ENCODE measurements at regions not wholly inside any gene's neighbourhood (a gene's known extent, or its start where the extent isn't known, plus 50 kb on each side); places are given as distances from the start of the nearest gene placed in this dataset.

- no peak for TF ChIP-seq EZH2 (IDR thresholded peaks at IDR 0.05; ENCODE audit: insufficient read depth, poor library complexity, severe bottlenecking)
- no peak for TF ChIP-seq EZH2phosphoT487 (IDR thresholded peaks at IDR 0.05; ENCODE audit: insufficient read depth, low read depth)
Observed at GRCh38 chr10:110387617-110387982, 82.9 kb upstream of the SMNDC1 start.

Measured in GM23248 (cell line).